HG03571 (cell line): ENCODE measurements at regions not wholly inside any gene's neighbourhood (a gene's known extent, or its start where the extent isn't known, plus 50 kb on each side); places are given as distances from the start of the nearest gene placed in this dataset.

Experiments used
- ATAC-seq: cut with Tn5 transposase; IDR thresholded peaks from one replicate; pipeline ENCODE4 v1.9.1; 2021; ENCODE audit not compliant: unreplicated experiment

- ATAC-seq = peak; percentile 76
Measured at GRCh38 chr20:16175322-16175961, 397.8 kb downstream of the KIF16B start.

DNA sequence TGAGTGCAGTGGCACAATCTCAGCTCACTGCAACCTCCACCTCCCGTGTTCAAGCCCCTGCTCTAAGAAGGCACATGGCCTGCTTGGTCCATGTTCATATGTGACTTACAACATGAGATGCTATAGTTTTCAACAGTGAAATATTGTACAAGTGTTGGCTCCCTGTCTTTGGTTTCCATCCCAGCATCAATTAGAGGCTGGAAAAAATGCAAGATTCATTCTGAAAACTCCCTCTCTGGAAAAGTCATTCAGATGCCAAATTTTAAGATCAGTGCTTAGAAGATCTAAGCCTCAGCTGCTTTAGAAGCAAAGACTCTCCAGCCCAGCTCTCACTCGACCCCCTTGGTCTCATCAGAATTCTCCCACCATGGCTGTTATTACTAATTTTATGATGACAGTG, 398.9 kb downstream of the KIF16B start:
- no peak for ATAC-seq

- no peak for ATAC-seq
Measured at GRCh38 chr20:16173044-16173443, 400.2 kb downstream of the KIF16B start.

GRCh38 chr20:16171180-16171579, 402.1 kb downstream of the KIF16B start:
- no peak for ATAC-seq

DNA sequence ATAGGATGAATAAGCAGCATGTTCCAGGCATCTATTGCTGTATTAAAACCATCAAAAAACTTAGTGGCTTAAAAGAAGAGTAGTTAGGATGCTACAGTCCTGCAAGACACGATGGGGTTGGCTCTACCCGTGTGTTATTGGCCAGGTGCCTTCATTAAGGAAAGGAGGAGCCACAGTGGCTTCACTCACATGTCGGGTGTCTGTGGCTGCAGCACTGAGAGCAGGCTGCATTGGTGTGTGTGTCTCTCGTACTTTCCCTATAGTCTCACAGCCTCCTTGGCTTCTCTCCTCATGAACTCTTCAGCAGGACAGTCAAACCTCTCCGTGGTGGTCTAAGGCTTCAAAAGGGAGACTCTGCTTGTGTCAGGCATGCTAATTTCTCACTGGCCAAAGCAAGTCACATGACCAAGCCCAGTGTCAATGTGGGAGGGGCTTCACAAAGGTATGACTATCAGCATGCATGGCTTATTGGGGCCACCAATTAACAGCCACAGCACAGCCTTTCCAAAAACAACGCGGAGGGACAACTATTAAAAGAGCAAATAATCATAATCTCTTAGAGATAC, 402.8 kb downstream of the KIF16B start:
- no peak for ATAC-seq

DNA sequence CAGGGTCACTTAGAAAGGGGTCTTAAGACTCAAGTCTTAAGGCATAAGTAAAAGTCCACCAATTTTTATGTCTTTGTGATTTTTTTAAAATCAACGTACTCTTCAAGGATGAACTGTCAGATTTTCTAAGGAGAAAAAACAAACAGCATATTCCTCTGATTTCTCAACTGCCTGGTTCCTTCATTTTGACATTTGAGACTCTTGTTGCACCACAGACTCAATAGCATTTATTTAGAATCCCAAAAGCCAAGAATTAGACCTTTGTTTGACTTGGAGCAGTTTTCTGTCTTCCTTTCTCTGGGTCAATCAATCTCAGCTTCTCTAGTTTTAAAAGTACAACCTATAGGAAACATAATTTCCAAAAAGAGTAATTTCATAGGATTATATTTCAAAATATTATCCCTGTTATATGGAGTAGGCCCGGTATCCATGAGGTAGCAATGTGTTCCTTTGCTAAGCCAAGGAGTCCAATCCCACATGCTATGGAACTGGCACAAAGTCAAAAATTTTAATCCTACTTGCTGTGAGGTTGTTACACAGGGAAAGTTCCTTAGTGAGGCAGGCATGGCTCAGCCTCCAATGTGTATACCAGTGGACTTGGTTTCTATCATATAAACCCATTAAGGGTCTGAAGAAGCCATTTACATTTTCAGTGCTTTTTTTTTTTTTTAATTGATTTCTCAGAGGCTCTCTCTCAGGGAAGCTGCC, 405.7 kb downstream of the KIF16B start:
- no peak for ATAC-seq

GRCh38 chr20:16166737-16167136, 406.5 kb downstream of the KIF16B start:
- ATAC-seq = no peak

DNA sequence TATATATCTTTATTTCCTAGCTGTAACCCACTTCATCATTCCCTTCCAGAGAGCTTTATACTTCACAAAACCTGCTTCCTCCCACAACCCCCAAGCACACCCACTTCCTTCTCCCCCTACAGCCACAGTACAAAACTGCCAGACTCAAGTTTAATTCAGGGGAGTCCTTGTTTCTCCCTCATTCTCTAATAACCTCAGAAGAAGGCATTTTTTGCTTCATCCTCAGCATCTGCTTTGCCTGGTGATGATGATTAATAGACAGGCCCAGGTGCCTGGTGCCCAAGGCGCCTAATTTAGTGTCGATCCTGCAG, 414.3 kb downstream of the KIF16B start:
- ATAC-seq = peak; percentile 57

GRCh38 chr20:16158090-16158975, 414.9 kb downstream of the KIF16B start:
- peak; percentile 81 for ATAC-seq

DNA sequence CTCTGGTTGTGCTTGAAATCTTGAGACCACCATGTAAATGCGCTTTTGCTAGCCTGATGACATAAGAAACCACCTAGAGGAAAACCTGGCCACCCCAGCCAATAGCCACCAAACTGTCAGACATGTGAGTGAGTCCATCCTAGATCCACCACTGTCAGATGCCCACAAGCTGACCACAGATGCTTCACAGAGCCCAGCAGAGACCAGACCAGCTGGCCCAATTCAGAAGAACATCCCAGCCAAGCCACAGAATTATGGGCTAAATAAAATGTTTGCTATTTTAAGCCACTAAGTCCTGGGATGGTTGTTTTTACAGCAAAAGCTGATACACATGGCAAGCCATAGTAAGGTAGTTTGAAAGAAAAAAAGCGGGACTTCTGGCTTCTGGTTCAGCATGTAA, 425.3 kb downstream of the KIF16B start:
- no peak for ATAC-seq

GRCh38 chr20:16147216-16147615, 426.0 kb downstream of the KIF16B start:
- no peak for ATAC-seq

DNA sequence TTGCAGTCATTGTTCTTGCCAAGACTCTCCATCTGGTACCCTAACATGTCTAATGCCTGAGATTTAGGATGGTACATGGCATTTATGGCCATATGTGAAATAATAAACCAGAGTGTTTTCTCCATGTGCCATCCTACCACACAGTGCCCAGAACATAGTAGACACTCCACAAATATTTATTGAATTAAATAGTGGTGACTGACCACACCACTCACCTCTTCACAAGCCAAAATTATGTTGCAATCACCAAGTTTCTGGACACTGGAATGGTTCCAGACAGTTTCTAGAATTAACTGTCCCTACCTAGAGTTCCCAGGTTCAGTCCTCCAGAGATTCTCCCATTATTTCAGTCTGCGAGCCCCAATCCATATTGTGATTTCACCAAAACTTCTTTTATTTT, 427.3 kb downstream of the KIF16B start:
- ATAC-seq = no peak

DNA sequence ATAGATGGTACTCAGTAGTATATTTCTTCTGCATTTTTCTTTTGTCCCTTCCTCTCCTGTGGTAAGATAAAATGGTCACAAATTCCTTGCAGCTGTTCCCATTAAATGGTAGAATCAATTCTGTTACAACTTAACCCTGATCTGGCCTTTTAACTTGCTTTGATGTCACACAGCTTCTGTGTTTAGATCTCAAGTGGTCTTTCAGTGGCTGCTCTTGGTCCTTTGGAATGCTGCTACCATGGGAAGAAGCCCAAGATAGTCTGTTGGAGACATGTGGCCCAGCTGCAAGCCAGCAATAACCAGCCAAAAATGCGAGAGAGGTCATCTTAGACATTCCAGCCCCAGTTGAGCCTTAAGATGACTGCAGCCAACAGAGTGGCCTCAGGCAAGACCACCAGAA, 429.7 kb downstream of the KIF16B start:
- no peak for ATAC-seq

DNA sequence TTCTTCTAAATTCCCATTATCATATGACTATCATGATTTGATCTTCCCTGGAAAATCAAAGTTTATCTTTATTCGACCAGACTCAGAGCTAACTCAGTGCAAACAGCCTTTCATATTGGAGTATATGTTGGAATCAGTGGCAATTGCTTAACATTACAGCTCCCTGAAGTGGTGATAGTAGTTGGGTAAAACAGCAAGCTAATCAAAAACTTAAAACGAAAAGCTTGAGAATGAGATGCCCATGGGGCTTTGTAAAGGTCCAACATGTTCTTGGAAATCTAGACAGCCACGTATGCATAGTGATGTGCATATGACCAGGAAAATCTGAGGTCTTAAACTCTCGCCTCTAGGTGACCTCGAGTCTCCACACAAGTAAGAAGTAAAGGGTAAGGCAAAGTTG, 437.6 kb downstream of the KIF16B start:
- ATAC-seq = no peak

DNA sequence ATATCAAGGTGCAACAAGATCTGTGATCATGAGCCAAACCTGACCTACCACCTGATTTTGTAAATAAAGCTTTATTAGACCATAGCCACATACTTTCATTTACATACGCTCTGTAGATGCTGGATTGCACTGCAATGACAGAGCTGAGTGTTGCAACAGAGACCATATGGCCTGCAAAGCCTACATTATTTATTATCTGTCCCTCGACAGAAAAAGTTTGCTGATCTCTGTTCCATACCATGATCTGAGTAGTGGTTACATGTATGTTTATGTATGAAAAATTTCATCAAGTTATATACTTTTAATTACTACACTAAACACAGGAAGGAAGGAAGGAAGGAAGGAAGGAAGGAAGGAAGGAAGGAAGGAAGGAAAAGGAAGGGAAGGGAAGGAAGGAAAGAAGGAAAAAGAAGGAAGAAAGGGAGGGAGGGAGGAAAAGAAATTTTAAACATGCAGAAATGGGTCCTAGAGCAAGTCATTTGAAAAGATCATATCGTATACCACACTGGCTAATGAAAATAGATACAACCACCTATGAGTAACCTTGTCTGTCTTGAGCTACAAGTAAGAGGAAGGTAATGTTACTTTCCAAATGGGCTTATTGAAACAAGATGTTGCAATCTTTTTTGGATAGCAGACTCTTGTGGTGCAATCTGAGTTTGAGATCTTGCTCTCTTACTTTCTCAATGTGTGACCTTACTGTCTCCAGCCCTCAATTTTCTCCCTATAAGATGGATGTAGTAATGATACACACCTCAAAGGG, 441.0 kb downstream of the KIF16B start:
- no peak for ATAC-seq

GRCh38 chr20:16129411-16129810, 443.8 kb downstream of the KIF16B start:
- no peak for ATAC-seq

- no peak for ATAC-seq
Measured at GRCh38 chr20:16128538-16129106, 444.6 kb downstream of the KIF16B start.

- no peak for ATAC-seq
Measured at GRCh38 chr20:16125816-16126215, 447.4 kb downstream of the KIF16B start.

DNA sequence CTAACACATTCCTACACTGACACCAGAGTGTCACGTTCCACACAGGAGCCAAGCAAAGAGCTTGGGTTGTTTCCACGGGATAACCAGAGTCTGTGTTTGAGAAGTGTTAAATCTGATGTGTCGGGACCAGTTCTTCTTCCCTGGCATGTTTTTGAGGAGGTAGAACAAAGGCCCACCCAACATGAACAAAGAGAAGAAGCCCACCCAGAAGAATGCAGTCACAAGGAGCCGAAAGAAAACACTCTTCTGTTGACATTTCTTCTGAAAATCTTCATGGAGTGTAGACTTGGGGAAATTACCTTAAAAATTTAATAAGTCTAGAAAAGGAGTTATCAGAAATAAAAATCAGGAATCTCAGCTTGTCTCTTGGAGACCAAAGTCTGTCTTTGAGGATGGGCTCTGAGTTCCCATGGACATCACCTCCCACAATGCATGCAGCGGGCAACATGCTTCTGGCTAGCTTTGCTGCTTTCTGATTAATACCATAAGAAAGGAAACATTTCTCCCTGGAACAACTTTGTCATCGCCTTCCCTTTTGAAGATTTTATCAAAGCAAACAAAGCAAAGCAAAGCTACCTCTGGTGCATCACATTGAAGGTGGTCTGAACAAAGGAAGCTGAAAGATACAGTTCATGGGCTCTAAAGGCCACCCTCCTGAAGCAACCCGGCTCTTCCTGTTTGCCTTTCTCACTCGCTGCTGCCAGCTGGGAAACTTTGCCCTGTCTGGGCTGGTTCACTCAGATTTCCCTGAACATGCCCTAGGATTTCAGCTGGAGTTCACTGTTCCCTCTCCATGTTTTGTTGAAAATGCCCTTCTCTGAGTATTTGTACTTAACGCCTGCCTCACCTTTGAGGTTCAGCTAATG, 448.1 kb downstream of the KIF16B start:
- no peak for ATAC-seq

DNA sequence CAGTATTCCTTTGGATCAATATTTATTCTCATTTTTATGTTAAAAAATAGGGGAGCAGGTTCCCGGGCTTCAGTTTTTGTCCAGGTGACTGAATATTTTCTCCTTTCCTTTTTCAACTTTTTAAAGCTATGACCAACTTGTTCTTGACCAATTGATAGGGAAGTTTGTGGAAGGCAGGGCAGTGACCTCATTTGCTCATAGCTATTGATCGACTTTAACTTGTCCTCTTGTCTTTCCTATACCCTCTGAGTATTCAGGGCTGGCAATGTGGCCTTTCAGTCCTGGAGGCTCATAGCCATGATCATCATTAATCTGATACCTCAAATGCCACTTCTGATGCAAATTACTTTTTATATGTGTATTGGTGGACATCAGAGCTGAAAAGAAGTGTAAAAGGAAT, 448.8 kb downstream of the KIF16B start:
- no peak for ATAC-seq
